ENCODE measurements at regions not wholly inside any gene's neighbourhood (a gene's known extent, or its start where the extent isn't known, plus 50 kb on each side); places are given as distances from the start of the nearest gene placed in this dataset.

DNA sequence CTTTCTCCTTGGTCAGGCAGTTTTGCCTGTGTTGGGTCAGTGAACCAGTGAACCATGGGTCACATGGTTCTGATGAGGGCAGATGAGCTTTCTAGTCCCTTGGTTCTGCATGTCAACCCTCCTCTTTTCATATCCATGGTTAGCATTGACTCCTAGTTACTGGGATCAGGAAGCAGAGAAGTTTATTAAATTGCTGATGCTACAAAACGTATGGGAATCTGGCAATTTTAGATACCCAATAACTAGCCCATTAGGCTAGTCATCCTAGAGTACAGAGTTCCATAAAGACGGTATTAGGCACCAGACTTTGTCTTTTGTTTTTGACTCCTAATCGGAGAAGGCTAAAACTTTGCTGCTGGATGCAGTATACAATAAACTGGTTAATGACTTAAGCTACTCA, 273.1 kb downstream of the ATPSCKMT start:
- Histone ChIP-seq H3K18ac (ENCODE audit: extremely low read depth, low read length) (no peak overlapping the region), H2BK120ac (replicated peaks; ENCODE audit: low read depth, low read length) (no peak overlapping the region), H3K4me3 (ENCODE audit: extremely low read depth in 1 of 4, insufficient read depth in 2 of 4, low read depth in 3 of 4, low read length in 4 of 4) (no peak overlapping the region), H3K9me3 (ENCODE audit: insufficient read depth in 2 of 2, low read depth in 1 of 2, low read length in 1 of 2) (no peaks in the 10 kb centered on the region), H3K9ac (replicated peaks in 1 of 4; ENCODE audit: extremely low read depth in 1 of 4, low read depth in 3 of 4, low read length in 3 of 4) (no peak overlapping the region), H3K27ac (ENCODE audit: low read depth, low read length) (no peak overlapping the region), H3K4me2 (ENCODE audit: insufficient read depth in 1 of 2, low read depth in 2 of 2, low read length in 2 of 2) (no peak overlapping the region), H4K91ac (replicated peaks; ENCODE audit: insufficient read length, low read length) (no peak overlapping the region), H3K23me2 (ENCODE audit: low read depth, low read length) (no peaks in the 10 kb centered on the region), H3K56ac (replicated peaks; ENCODE audit: insufficient read length, low read depth, low read length) (no peak overlapping the region), H2AFZ (ENCODE audit: low read length) (no peak overlapping the region), H4K20me1 (replicated peaks in 1 of 2; ENCODE audit: control insufficient read depth in 1 of 2, insufficient read depth in 2 of 2, low read length in 2 of 2) (no peaks in the 10 kb centered on the region), H3K79me1 (ENCODE audit: low read depth, low read length) (no peaks in the 10 kb centered on the region), H3K36me3 (ENCODE audit: control insufficient read depth in 2 of 4, insufficient read depth in 4 of 4, low read length in 3 of 4) (no peaks in the 10 kb centered on the region), H2BK5ac (ENCODE audit: low read depth, low read length) (no peak overlapping the region), H2BK20ac (ENCODE audit: low read length) (no peak overlapping the region), H3K27me3 (replicated peaks in 1 of 4; ENCODE audit: control insufficient read depth in 3 of 4, extremely low read depth in 1 of 4, insufficient read depth in 3 of 4, low read length in 3 of 4) (no peaks in the 10 kb centered on the region), H3K14ac (ENCODE audit: insufficient read length) (no peak overlapping the region), H2BK12ac (ENCODE audit: low read depth, low read length) (no peak overlapping the region), H4K8ac (ENCODE audit: extremely low read depth, insufficient read depth, low read length) (no peak overlapping the region), H2BK15ac (ENCODE audit: low read length) (no peak overlapping the region), H2AK5ac (ENCODE audit: low read depth, low read length) (no peak overlapping the region), H4K5ac (ENCODE audit: insufficient read length, low read depth, low read length) (no peak overlapping the region), H3K4me1 (replicated peaks in 1 of 4; ENCODE audit: control insufficient read depth in 3 of 4, insufficient read depth in 4 of 4, low read length in 3 of 4) (no peaks in the 10 kb centered on the region), H3K23ac (ENCODE audit: insufficient read length) (no peak overlapping the region), H3K79me2 (ENCODE audit: control insufficient read depth in 1 of 2, insufficient read depth in 2 of 2, low read length in 2 of 2) (no peaks in the 10 kb centered on the region), H3K4ac (replicated peaks; ENCODE audit: insufficient read length, low read depth, low read length) (no peak overlapping the region)
- TF ChIP-seq YY1 (IDR thresholded peaks at IDR 0.05; ENCODE audit: low read depth, low read length) (no peak), BCL11A (IDR thresholded peaks at IDR 0.05; ENCODE audit: low read depth in 2 of 2, low read length in 2 of 2) (no peak), RNF2 (IDR thresholded peaks at IDR 0.05; ENCODE audit: borderline replicate concordance, low read depth, low read length, missing control alignments, poor library complexity, severe bottlenecking) (no peak), CTBP2 (IDR thresholded peaks at IDR 0.05; ENCODE audit: borderline replicate concordance, insufficient read depth, insufficient read length, low read length) (no peak), EP300 (IDR thresholded peaks at IDR 0.05; ENCODE audit: borderline replicate concordance in 1 of 2, low read depth in 2 of 2, low read length in 2 of 2) (no peak)
- no peak for FAIRE-seq
- ChIA-PET POLR2A (ENCODE audit: partially characterized antibody) (no interaction called here), CTCF (ENCODE audit: partially characterized antibody) (interaction anchor here (1.2 kb wide), 1 partner anchor 167 kb away, joined by 3 read pairs; no protein-coding TSS in a partner anchor)
- WGBS, 2 experiments (ENCODE audit: extremely low coverage in 1 of 2, insufficient coverage in 1 of 2, insufficient read length in 1 of 2, insufficient replicate concordance in 2 of 2, low coverage in 1 of 2, low lambda C conversion rate in 2 of 2, missing lambda C conversion rate in 1 of 2), result 72% methylated on average over 3 of the region's 3 CpGs; no CpG with 5 or more reads in 1 of the 2 experiments
- DNase-seq (ENCODE audit: low read depth in 1 of 2, low spot score in 2 of 2), result no peak
